Sigmoid colon (tissue), 6 donors: ENCODE measurements at regions not wholly inside any gene's neighbourhood (a gene's known extent, or its start where the extent isn't known, plus 50 kb on each side); places are given as distances from the start of the nearest gene placed in this dataset.

Experiments
- DNase-seq: peaks from one replicate; pipeline ENCODE4 v3.0.0-alpha.2; 2019
- H3K27ac ChIP-seq, 4 donors: fragments of 200-600 bp; sonication (generic); one replicate each; pipeline ENCODE4 v1.5.1; 2016 to 2019; ENCODE audit warnings: mild to moderate bottlenecking in 1 of 4
- H3K27me3 ChIP-seq, 3 donors: fragments of 200-600 bp; sonication (generic); one replicate each; pipeline ENCODE4 v1.5.1; 2019; ENCODE audit warnings: mild to moderate bottlenecking in 1 of 3
- H3K36me3 ChIP-seq, 4 donors: fragments of 200-600 bp; sonication (generic); one replicate each; pipeline ENCODE4 v1.5.1; 2016 to 2019
- H3K4me1 ChIP-seq, 4 donors: fragments of 200-600 bp; sonication (generic); one replicate each; pipeline ENCODE4 v1.5.1; 2017 to 2019
- H3K4me3 ChIP-seq, 4 donors: fragments of 200-600 bp; sonication (generic); one replicate each; pipeline ENCODE4 v1.5.1; 2017 to 2019; ENCODE audit warnings: mild to moderate bottlenecking in 2 of 4, moderate library complexity in 1 of 4
- H3K9me3 ChIP-seq, 4 donors: fragments of 200-600 bp in 3 of 4; sonication (generic) in 3 of 4; one replicate each; pipeline versions ENCODE4 v1.5.1 to v1.6.1; 2013 to 2019
- CTCF ChIP-seq, 4 experiments: fragments of 450-650 bp in 3 of 4; fragments of 200-600 bp in 1 of 4; IDR thresholded peaks; one replicate each; pipeline ENCODE4 v1.5.1; 2016 to 2019; ENCODE audit warnings: antibody characterized with exemption in 4 of 4, mild to moderate bottlenecking in 3 of 4, moderate library complexity in 2 of 4
- EP300 ChIP-seq, 4 donors: sonication (generic); formaldehyde crosslinking; IDR thresholded peaks; one replicate each; pipeline ENCODE4 v1.6.1; 2017; ENCODE audit warnings: antibody characterized with exemption in 4 of 4
- POLR2A ChIP-seq, 2 donors: fragments of 450-650 bp; IDR thresholded peaks; one replicate each; pipeline ENCODE4 v1.6.1; 2016; ENCODE audit warnings: antibody characterized with exemption in 2 of 2, mild to moderate bottlenecking in 2 of 2, moderate library complexity in 2 of 2
- POLR2AphosphoS5 ChIP-seq, 4 donors: sonication (generic); formaldehyde crosslinking; IDR thresholded peaks; one replicate each; pipeline ENCODE4 v1.6.1; 2017; ENCODE audit warnings: antibody characterized with exemption in 4 of 4
- WGBS, 2 donors: extraction: QIAGEN DNeasy Blood & Tissue Kit; methylation state at CpG; one replicate each; pipeline ENCODE4 v1.1.7; 2013; 5-methylcytosine and 5-hydroxymethylcytosine counted together
- intact Hi-C: fragments of 100-400 bp; cut with DNase I; formaldehyde crosslinking; loops from one replicate; pipeline ENCODE4 v1.15.1; 2023
- donor health status: healthy with polysubstance abuse.
- donor health status: healthy.

- Histone ChIP-seq H3K9me3 (peaks cover 0 to 17% (median 4%) of the 10 kb centered on the region in 4 donors), H3K27me3 (no peaks in the 10 kb centered on the region), H3K27ac (no peak overlapping the region), H3K36me3 (no peaks in the 10 kb centered on the region), H3K4me1 (no peaks in the 10 kb centered on the region), H3K4me3 (no peak overlapping the region)
- no peak for DNase-seq
- no peak for TF ChIP-seq CTCF (IDR thresholded peaks at IDR 0.05)
- intact Hi-C loops: no loop called here
Observed at GRCh38 chr6:85828973-85829372, 186.3 kb upstream of the SYNCRIP start.

- H3K4me1 ChIP-seq: no peaks in the 10 kb centered on the region
- no peak overlapping the region for H3K4me3 ChIP-seq
- no peaks in the 10 kb centered on the region for H3K36me3 ChIP-seq
- DNase-seq: no peak
- H3K27ac ChIP-seq: no peak overlapping the region
- H3K27me3 ChIP-seq: no peaks in the 10 kb centered on the region
- 100% methylated on average over 1 of the region's 1 CpG for WGBS, 2 donors
- intact Hi-C loops: no loop called here
- no peak for TF ChIP-seq CTCF (IDR thresholded peaks at IDR 0.05)
- TF ChIP-seq POLR2AphosphoS5 (IDR thresholded peaks at IDR 0.05): no peak
- no peak for TF ChIP-seq POLR2A (IDR thresholded peaks at IDR 0.05)
- no peak for TF ChIP-seq EP300 (IDR thresholded peaks at IDR 0.05)
- H3K9me3 ChIP-seq: peaks cover 0 to 17% (median 3%) of the 10 kb centered on the region in 4 donors
Observed at GRCh38 chr6:85826997-85827396, 184.3 kb upstream of the SYNCRIP start.

- Histone ChIP-seq H3K9me3 (peaks cover 0 to 17% (median 4%) of the 10 kb centered on the region in 4 donors), H3K4me3 (no peak overlapping the region), H3K27ac (no peak overlapping the region), H3K36me3 (no peaks in the 10 kb centered on the region), H3K27me3 (no peaks in the 10 kb centered on the region), H3K4me1 (no peaks in the 10 kb centered on the region)
- no peak for TF ChIP-seq POLR2AphosphoS5 (IDR thresholded peaks at IDR 0.05)
- no peak for TF ChIP-seq POLR2A (IDR thresholded peaks at IDR 0.05)
- TF ChIP-seq EP300 (IDR thresholded peaks at IDR 0.05): no peak
- TF ChIP-seq CTCF (IDR thresholded peaks at IDR 0.05): no peak
- 75 to 82% methylated on average over 1 of the region's 1 CpG for WGBS, 2 donors
- no peak for DNase-seq
- intact Hi-C loops: no loop called here
Observed at GRCh38 chr6:85824329-85824728, 181.6 kb upstream of the SYNCRIP start.

DNA sequence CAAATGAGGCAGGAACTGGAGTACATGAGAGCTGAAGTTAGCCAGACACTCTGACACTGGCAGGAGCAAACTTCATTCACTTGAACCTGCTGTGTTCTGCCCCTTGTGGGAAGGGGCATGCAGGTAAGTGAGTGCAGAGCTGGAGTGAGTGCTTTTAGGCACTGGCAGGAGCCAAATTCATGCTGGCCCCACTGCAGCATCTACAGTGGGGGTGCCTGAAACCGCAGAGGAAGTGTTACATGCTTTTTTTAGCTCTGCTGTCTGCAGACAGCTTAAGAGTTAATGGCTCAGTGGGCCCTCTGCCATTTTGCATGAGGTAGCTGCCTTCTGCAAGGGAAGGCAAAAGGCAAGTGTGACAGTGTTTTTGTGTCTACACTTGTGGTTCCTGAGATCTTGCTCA lies 167.9 kb upstream of the SYNCRIP start:
- no peak overlapping the region for H3K27ac ChIP-seq
- DNase-seq: no peak
- H3K9me3 ChIP-seq: peaks cover 0 to 14% (median 0%) of the 10 kb centered on the region in 4 donors
- no peak overlapping the region for H3K4me3 ChIP-seq
- intact Hi-C loops: no loop called here
- H3K36me3 ChIP-seq: no peaks in the 10 kb centered on the region
- WGBS, 2 donors: 65% methylated on average over 1 of the region's 1 CpG
- TF ChIP-seq EP300 (IDR thresholded peaks at IDR 0.05) (no peak), POLR2A (IDR thresholded peaks at IDR 0.05) (no peak), POLR2AphosphoS5 (IDR thresholded peaks at IDR 0.05) (no peak)
- no peaks in the 10 kb centered on the region for H3K27me3 ChIP-seq
- H3K4me1 ChIP-seq: no peaks in the 10 kb centered on the region

GRCh38 chr6:85803721-85804120 lies 161.0 kb upstream of the SYNCRIP start:
- no peak overlapping the region for H3K4me3 ChIP-seq
- peaks cover 0 to 8% (median 0%) of the 10 kb centered on the region in 4 donors for H3K9me3 ChIP-seq
- TF ChIP-seq EP300 (IDR thresholded peaks at IDR 0.05): no peak
- no peak for TF ChIP-seq POLR2A (IDR thresholded peaks at IDR 0.05)
- no peak for TF ChIP-seq CTCF (IDR thresholded peaks at IDR 0.05)
- no peak for TF ChIP-seq POLR2AphosphoS5 (IDR thresholded peaks at IDR 0.05)
- no peaks in the 10 kb centered on the region for H3K36me3 ChIP-seq
- H3K4me1 ChIP-seq: no peaks in the 10 kb centered on the region
- H3K27me3 ChIP-seq: no peaks in the 10 kb centered on the region
- intact Hi-C loops: no loop called here
- no peak overlapping the region for H3K27ac ChIP-seq
- 10 to 33% methylated on average over 1 of the region's 1 CpG for WGBS, 2 donors
- DNase-seq: no peak
